H9 (cell line): ENCODE measurements at regions not wholly inside any gene's neighbourhood (a gene's known extent, or its start where the extent isn't known, plus 50 kb on each side); places are given as distances from the start of the nearest gene placed in this dataset.

Experiments
- DNase-seq: peaks from one replicate; pipeline ENCODE4 v3.0.0-alpha.2; 2017
- H2AFZ ChIP-seq: one replicate; pipeline ENCODE4 v1.6.1; 2013; ENCODE audit warnings: mild to moderate bottlenecking, low read length, control low read depth, moderate library complexity
- H2AK5ac ChIP-seq: 2 replicates; pipeline ENCODE4 v1.6.1; 2013; ENCODE audit warnings: low read length, control low read depth, mixed read lengths; ENCODE audit not compliant: insufficient read length
- H2BK120ac ChIP-seq: one replicate; pipeline ENCODE4 v1.6.1; 2013; ENCODE audit warnings: low read depth, mild to moderate bottlenecking, low read length, control low read depth, inconsistent platforms; ENCODE audit not compliant: poor library complexity, severe bottlenecking
- H2BK12ac ChIP-seq: 2 replicates; pipeline ENCODE4 v1.6.1; 2013; ENCODE audit warnings: low read length, control low read depth, mixed read lengths, low read depth; ENCODE audit not compliant: insufficient read length
- H2BK15ac ChIP-seq: 2 replicates; pipeline ENCODE4 v1.6.1; 2013; ENCODE audit warnings: low read depth, low read length, control low read depth
- H2BK20ac ChIP-seq: one replicate; pipeline ENCODE4 v1.6.1; 2013; ENCODE audit warnings: low read depth, mild to moderate bottlenecking, low read length, control low read depth, inconsistent platforms; ENCODE audit not compliant: poor library complexity, severe bottlenecking
- H2BK5ac ChIP-seq: 2 replicates; pipeline ENCODE4 v1.6.1; 2013; ENCODE audit warnings: low read length, control low read depth, mixed read lengths; ENCODE audit not compliant: insufficient read length
- H3K14ac ChIP-seq: 2 replicates; pipeline ENCODE4 v1.6.1; 2013; ENCODE audit warnings: low read length, control low read depth; ENCODE audit not compliant: insufficient read depth
- H3K18ac ChIP-seq: 2 replicates; pipeline ENCODE4 v1.6.1; 2013; ENCODE audit warnings: low read depth, mild to moderate bottlenecking, mixed read lengths, low read length, control low read depth; ENCODE audit not compliant: insufficient read length
- H3K23ac ChIP-seq: 2 replicates; pipeline ENCODE4 v1.6.1; 2013; ENCODE audit warnings: low read length, control low read depth, mixed read lengths, low read depth; ENCODE audit not compliant: insufficient read length
- H3K23me2 ChIP-seq: 2 replicates; pipeline ENCODE4 v1.6.1; 2013; ENCODE audit warnings: low read depth, mild to moderate bottlenecking, mixed read lengths, low read length, control low read depth; ENCODE audit not compliant: insufficient read length, poor library complexity, severe bottlenecking
- H3K27ac ChIP-seq: 2 replicates; pipeline ENCODE4 v1.5.1; 2013; ENCODE audit warnings: low read length, control low read depth, mixed read lengths, low read depth; ENCODE audit not compliant: insufficient read length
- H3K27me3 ChIP-seq: 2 replicates; pipeline ENCODE4 v1.6.1; 2013; ENCODE audit warnings: low read length, control low read depth, inconsistent platforms; ENCODE audit not compliant: insufficient read depth
- H3K4ac ChIP-seq: 2 replicates; pipeline ENCODE4 v1.6.1; 2013; ENCODE audit warnings: low read depth, mild to moderate bottlenecking, control low read depth, inconsistent platforms, low read length, moderate library complexity
- H3K4me1 ChIP-seq: 2 replicates; pipeline ENCODE4 v1.6.1; 2013; ENCODE audit warnings: low read length, control low read depth, inconsistent platforms; ENCODE audit not compliant: insufficient read depth
- H3K4me2 ChIP-seq: 2 replicates; pipeline ENCODE4 v1.6.1; 2013; ENCODE audit warnings: low read length, control low read depth, mixed read lengths; ENCODE audit not compliant: insufficient read length, insufficient read depth
- H3K56ac ChIP-seq: 2 replicates; pipeline ENCODE4 v1.6.1; 2013; ENCODE audit warnings: low read depth, mild to moderate bottlenecking, mixed read lengths, low read length, control low read depth; ENCODE audit not compliant: insufficient read length
- H3K79me1 ChIP-seq: 2 replicates; pipeline ENCODE4 v1.6.1; 2013; ENCODE audit warnings: low read depth, mild to moderate bottlenecking, moderate library complexity, low read length, control low read depth, inconsistent platforms; ENCODE audit not compliant: insufficient read depth, poor library complexity, severe bottlenecking
- H3K79me2 ChIP-seq: 2 replicates; pipeline ENCODE4 v1.6.1; 2013; ENCODE audit warnings: low read length, control low read depth, inconsistent platforms; ENCODE audit not compliant: insufficient read depth
- H3K9ac ChIP-seq: 2 replicates; pipeline ENCODE4 v1.6.1; 2013; ENCODE audit warnings: low read length, control low read depth, mixed read lengths; ENCODE audit not compliant: insufficient read length; ENCODE audit errors: extremely low read depth
- H3K9me3 ChIP-seq: one replicate; pipeline ENCODE4 v1.6.1; 2013; ENCODE audit warnings: low read depth, low read length, inconsistent platforms; ENCODE audit not compliant: control insufficient read depth
- H3T11ph ChIP-seq: one replicate; pipeline ENCODE4 v1.6.1; 2013; ENCODE audit warnings: mild to moderate bottlenecking, low read length, control low read depth, inconsistent platforms
- H4K20me1 ChIP-seq: one replicate; pipeline ENCODE4 v1.6.1; 2013; ENCODE audit not compliant: control insufficient read depth, insufficient read length, insufficient read depth
- H4K5ac ChIP-seq: 2 replicates; pipeline ENCODE4 v1.6.1; 2013; ENCODE audit warnings: low read depth, mild to moderate bottlenecking, mixed read lengths, low read length, control low read depth; ENCODE audit not compliant: insufficient read length
- H4K8ac ChIP-seq: replicated peaks from 2 replicates; pipeline ENCODE4 v1.6.1; 2013; ENCODE audit warnings: low read length, control low read depth, mixed read lengths, low read depth; ENCODE audit not compliant: insufficient read length
- H4K91ac ChIP-seq: 2 replicates; pipeline ENCODE4 v1.6.1; 2013; ENCODE audit warnings: low read depth, mild to moderate bottlenecking, moderate library complexity, mixed read lengths, low read length, control low read depth; ENCODE audit not compliant: insufficient read length
- H3K27ac Mint-ChIP-seq, 3 experiments: 2 replicates in 2 of 3; 3 replicates in 1 of 3; pipeline ENCODE4 v1.8.0; 2020 to 2021; ENCODE audit warnings: mixed read lengths in 3 of 3, mild to moderate bottlenecking in 1 of 3, moderate library complexity in 1 of 3
- H3K27me3 Mint-ChIP-seq: 2 replicates; pipeline ENCODE4 v1.8.0; 2021; ENCODE audit warnings: low read depth, mild to moderate bottlenecking, moderate library complexity, mixed read lengths
- H3K36me3 Mint-ChIP-seq, 3 experiments: 2 replicates in 2 of 3; 3 replicates in 1 of 3; pipeline ENCODE4 v1.8.0; 2020 to 2021; ENCODE audit warnings: low read depth in 3 of 3, mixed read lengths in 3 of 3; ENCODE audit not compliant: insufficient read depth in 1 of 3
- H3K4me1 Mint-ChIP-seq, 2 experiments: 2 replicates each; pipeline ENCODE4 v1.8.0; 2020; ENCODE audit warnings: mixed read lengths in 2 of 2
- H3K4me3 Mint-ChIP-seq, 2 experiments: 2 replicates in 1 of 2; 3 replicates in 1 of 2; pipeline ENCODE4 v1.8.0; 2020 to 2021; ENCODE audit warnings: mild to moderate bottlenecking in 2 of 2, mixed read lengths in 2 of 2, moderate library complexity in 1 of 2
- H3K9me3 Mint-ChIP-seq, 2 experiments: 2 replicates in 1 of 2; 3 replicates in 1 of 2; pipeline ENCODE4 v1.8.0; 2020; ENCODE audit warnings: mild to moderate bottlenecking in 2 of 2, mixed read lengths in 2 of 2, moderate library complexity in 1 of 2
- WGBS: extraction: QIAGEN DNeasy Blood & Tissue Kit; methylation state at CpG from one replicate; pipeline ENCODE4 v1.1.7; 2013; ENCODE audit warnings: missing lambda C conversion rate, low lambda C conversion rate, mixed read lengths; ENCODE audit not compliant: insufficient read length; ENCODE audit errors: extremely low coverage; 5-methylcytosine and 5-hydroxymethylcytosine counted together
- TF ChIP-seq, protein P1 (sequence below): fragments of 200-600 bp; sonication (generic); conservative IDR thresholded peaks from 3 replicates; pipeline ENCODE4 v1.8.0; 2021; ENCODE audit warnings: antibody characterized with exemption, mild to moderate bottlenecking

DNA sequence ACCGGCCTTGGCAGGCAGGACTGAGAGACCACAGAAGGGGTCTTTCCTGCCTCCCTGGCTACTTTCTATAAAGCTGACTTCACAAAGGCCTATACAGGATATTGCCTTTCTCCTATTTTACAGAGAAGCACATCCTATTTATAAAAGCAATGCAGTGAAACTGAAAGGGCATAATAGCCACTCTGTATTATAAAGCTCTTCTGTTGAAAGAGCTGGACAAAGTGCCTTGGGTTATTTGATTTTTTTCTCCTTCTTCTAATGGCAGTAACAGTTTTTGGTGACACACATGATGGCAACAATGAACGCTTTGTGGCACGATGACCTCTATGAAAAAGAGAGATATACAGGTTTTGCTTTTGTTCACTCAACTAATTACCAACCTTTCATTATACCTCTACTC lies 281.1 kb downstream of the ZNF516 start:
- Mint-ChIP-seq H3K4me3 (no peak overlapping the region), H3K9me3 (peaks cover 0 to 2% of the 10 kb centered on the region in 2 experiments; a peak in 1 of 5 replicates), H3K36me3 (no peaks in the 10 kb centered on the region), H3K27me3 (peaks cover 3% of the 10 kb centered on the region), H3K27ac (no peak overlapping the region), H3K4me1 (peaks cover 10 to 19% of the 10 kb centered on the region in 2 experiments)
- no peak for DNase-seq
- Histone ChIP-seq H3K4ac (no peak overlapping the region), H3K27ac (no peak overlapping the region), H3T11ph (no peak overlapping the region), H3K79me2 (no peaks in the 10 kb centered on the region), H2BK120ac (no peak overlapping the region), H3K27me3 (no peaks in the 10 kb centered on the region), H3K9me3 (no peaks in the 10 kb centered on the region), H4K20me1 (no peaks in the 10 kb centered on the region), H4K91ac (no peak overlapping the region), H2AFZ (no peak overlapping the region), H2BK20ac (no peak overlapping the region), H3K9ac (no peak overlapping the region), H4K5ac (no peak overlapping the region), H3K23ac (no peak overlapping the region), H3K14ac (no peak overlapping the region), H3K56ac (no peak overlapping the region), H3K79me1 (no peaks in the 10 kb centered on the region), H3K18ac (no peak overlapping the region), H3K23me2 (no peaks in the 10 kb centered on the region), H2BK5ac (no peak overlapping the region), H2BK15ac (no peak overlapping the region), H3K4me2 (no peak overlapping the region), H3K4me1 (no peaks in the 10 kb centered on the region), H2AK5ac (no peak overlapping the region), H4K8ac (no peak overlapping the region), H2BK12ac (no peak overlapping the region)
- TF ChIP-seq, protein P1, sequence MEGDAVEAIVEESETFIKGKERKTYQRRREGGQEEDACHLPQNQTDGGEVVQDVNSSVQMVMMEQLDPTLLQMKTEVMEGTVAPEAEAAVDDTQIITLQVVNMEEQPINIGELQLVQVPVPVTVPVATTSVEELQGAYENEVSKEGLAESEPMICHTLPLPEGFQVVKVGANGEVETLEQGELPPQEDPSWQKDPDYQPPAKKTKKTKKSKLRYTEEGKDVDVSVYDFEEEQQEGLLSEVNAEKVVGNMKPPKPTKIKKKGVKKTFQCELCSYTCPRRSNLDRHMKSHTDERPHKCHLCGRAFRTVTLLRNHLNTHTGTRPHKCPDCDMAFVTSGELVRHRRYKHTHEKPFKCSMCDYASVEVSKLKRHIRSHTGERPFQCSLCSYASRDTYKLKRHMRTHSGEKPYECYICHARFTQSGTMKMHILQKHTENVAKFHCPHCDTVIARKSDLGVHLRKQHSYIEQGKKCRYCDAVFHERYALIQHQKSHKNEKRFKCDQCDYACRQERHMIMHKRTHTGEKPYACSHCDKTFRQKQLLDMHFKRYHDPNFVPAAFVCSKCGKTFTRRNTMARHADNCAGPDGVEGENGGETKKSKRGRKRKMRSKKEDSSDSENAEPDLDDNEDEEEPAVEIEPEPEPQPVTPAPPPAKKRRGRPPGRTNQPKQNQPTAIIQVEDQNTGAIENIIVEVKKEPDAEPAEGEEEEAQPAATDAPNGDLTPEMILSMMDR = no peak
- WGBS = no CpG with 5 or more reads among the region's 3 CpGs
